Astrocyte (in vitro differentiated cells and primary cell): ENCODE measurements at regions not wholly inside any gene's neighbourhood (a gene's known extent, or its start where the extent isn't known, plus 50 kb on each side); places are given as distances from the start of the nearest gene placed in this dataset.

Experiments used
- EZH2 ChIP-seq: IDR thresholded peaks from 2 replicates; pipeline ENCODE4 v1.6.1; 2012; ENCODE audit warnings: mild to moderate bottlenecking, low read length, inconsistent platforms; ENCODE audit not compliant: insufficient read depth
- TF ChIP-seq, protein P1 (sequence below): IDR thresholded peaks from 2 replicates; pipeline ENCODE4 v1.5.1; 2011; ENCODE audit warnings: low read depth, mild to moderate bottlenecking, inconsistent platforms, low read length, moderate library complexity; ENCODE audit not compliant: insufficient read depth

- TF ChIP-seq, protein P1, sequence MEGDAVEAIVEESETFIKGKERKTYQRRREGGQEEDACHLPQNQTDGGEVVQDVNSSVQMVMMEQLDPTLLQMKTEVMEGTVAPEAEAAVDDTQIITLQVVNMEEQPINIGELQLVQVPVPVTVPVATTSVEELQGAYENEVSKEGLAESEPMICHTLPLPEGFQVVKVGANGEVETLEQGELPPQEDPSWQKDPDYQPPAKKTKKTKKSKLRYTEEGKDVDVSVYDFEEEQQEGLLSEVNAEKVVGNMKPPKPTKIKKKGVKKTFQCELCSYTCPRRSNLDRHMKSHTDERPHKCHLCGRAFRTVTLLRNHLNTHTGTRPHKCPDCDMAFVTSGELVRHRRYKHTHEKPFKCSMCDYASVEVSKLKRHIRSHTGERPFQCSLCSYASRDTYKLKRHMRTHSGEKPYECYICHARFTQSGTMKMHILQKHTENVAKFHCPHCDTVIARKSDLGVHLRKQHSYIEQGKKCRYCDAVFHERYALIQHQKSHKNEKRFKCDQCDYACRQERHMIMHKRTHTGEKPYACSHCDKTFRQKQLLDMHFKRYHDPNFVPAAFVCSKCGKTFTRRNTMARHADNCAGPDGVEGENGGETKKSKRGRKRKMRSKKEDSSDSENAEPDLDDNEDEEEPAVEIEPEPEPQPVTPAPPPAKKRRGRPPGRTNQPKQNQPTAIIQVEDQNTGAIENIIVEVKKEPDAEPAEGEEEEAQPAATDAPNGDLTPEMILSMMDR: no peak
- TF ChIP-seq EZH2: no peak
These were observed 1041.1 kb upstream of the GBE1 start for GRCh38 chr3:82802501-82802900.
